ENCODE measurements at regions not wholly inside any gene's neighbourhood (a gene's known extent, or its start where the extent isn't known, plus 50 kb on each side); places are given as distances from the start of the nearest gene placed in this dataset.
"Not testable (repeated sequence)": the region's sequence is repeated elsewhere in the genome, so short reads cannot be mapped to it uniquely, and the experiment has no call there.

GRCh38 chr9:62810318-62810717, 1620.5 kb downstream of the SPATA31A7 start:
- H3K9ac ChIP-seq (ENCODE audit: low read length); H3K4me3 ChIP-seq (ENCODE audit: low read length); DNase-seq (ENCODE audit: low read depth); H3K27me3 ChIP-seq (replicated peaks; ENCODE audit: control insufficient read depth, insufficient read depth, low read length); H3K9me3 ChIP-seq (ENCODE audit: control insufficient read depth, low read length); H3K4me1 ChIP-seq (ENCODE audit: control insufficient read depth, insufficient read depth, low read length); H3K36me3 ChIP-seq (ENCODE audit: control insufficient read depth, insufficient read depth, low read length, severe bottlenecking): not testable (repeated sequence)

DNA sequence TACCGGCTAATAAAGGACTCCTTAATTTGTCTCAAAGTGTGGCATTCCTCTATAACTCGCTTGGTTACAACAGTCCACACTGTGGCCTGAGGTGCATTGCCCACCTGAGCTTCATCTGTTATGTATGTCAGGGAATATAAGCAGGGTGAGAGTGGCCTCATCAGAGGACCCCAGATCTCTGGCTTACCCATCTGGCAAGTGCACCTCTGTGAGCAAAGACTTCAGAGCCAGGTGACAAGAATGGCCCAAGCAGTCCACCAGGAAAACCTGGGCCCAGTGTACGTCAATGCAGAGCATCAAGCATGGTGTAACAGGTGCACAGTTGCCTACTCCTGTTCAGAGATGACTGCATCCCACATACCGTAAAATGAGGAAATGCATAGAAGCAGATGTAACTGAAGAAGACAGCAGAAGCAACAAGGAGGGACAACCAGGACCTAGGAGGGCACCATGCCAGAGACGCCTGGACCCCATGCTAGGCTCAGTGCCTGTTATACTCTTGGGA, 1621.0 kb downstream of the SPATA31A7 start:
- H3K36me3 ChIP-seq (ENCODE audit: control insufficient read depth, insufficient read depth, low read length, severe bottlenecking); H3K4me1 ChIP-seq (ENCODE audit: control insufficient read depth, insufficient read depth, low read length); H3K4me3 ChIP-seq (ENCODE audit: low read length); DNase-seq (ENCODE audit: low read depth); H3K27me3 ChIP-seq (replicated peaks; ENCODE audit: control insufficient read depth, insufficient read depth, low read length); H3K9ac ChIP-seq (ENCODE audit: low read length); H3K9me3 ChIP-seq (ENCODE audit: control insufficient read depth, low read length): not testable (repeated sequence)

- not testable (repeated sequence) for H3K9ac ChIP-seq (ENCODE audit: low read length); H3K9me3 ChIP-seq (ENCODE audit: control insufficient read depth, low read length); H3K36me3 ChIP-seq (ENCODE audit: control insufficient read depth, insufficient read depth, low read length, severe bottlenecking); H3K4me1 ChIP-seq (ENCODE audit: control insufficient read depth, insufficient read depth, low read length); DNase-seq (ENCODE audit: low read depth); H3K27me3 ChIP-seq (replicated peaks; ENCODE audit: control insufficient read depth, insufficient read depth, low read length); H3K4me3 ChIP-seq (ENCODE audit: low read length)
Observed at GRCh38 chr9:62815436-62815835, 1625.6 kb downstream of the SPATA31A7 start.

- DNase-seq (ENCODE audit: low read depth); H3K4me1 ChIP-seq (ENCODE audit: control insufficient read depth, insufficient read depth, low read length); H3K4me3 ChIP-seq (ENCODE audit: low read length); H3K9ac ChIP-seq (ENCODE audit: low read length); H3K36me3 ChIP-seq (ENCODE audit: control insufficient read depth, insufficient read depth, low read length, severe bottlenecking); H3K27me3 ChIP-seq (replicated peaks; ENCODE audit: control insufficient read depth, insufficient read depth, low read length); H3K9me3 ChIP-seq (ENCODE audit: control insufficient read depth, low read length): not testable (repeated sequence)
Observed at GRCh38 chr9:62816331-62816730, 1626.5 kb downstream of the SPATA31A7 start.

DNA sequence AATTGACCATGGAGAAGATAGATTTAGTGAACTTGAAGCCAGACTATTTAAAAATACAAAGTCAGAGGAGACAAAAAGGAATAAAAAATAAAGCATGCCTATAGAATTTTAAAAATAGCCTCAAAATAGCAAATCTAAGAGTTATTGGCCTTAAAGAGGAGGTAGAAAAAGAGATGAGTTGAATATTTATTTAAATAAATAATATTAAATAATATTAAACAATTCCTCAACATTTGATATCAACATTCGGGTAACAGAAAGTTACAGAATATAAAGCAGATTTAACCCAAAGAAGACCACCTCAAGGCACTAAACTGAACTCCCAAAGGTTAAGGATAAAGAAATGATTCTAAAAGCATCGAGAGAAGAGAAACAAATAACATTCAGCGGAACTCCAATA, 1627.4 kb downstream of the SPATA31A7 start:
- not testable (repeated sequence) for H3K9me3 ChIP-seq (ENCODE audit: control insufficient read depth, low read length); H3K4me1 ChIP-seq (ENCODE audit: control insufficient read depth, insufficient read depth, low read length); DNase-seq (ENCODE audit: low read depth); H3K27me3 ChIP-seq (replicated peaks; ENCODE audit: control insufficient read depth, insufficient read depth, low read length); H3K36me3 ChIP-seq (ENCODE audit: control insufficient read depth, insufficient read depth, low read length, severe bottlenecking); H3K9ac ChIP-seq (ENCODE audit: low read length); H3K4me3 ChIP-seq (ENCODE audit: low read length)

GRCh38 chr9:62822185-62822584, 1632.3 kb downstream of the SPATA31A7 start:
- not testable (repeated sequence) for H3K9ac ChIP-seq (ENCODE audit: low read length); DNase-seq (ENCODE audit: low read depth); H3K27me3 ChIP-seq (replicated peaks; ENCODE audit: control insufficient read depth, insufficient read depth, low read length)

GRCh38 chr9:62827957-62828907, 1638.4 kb downstream of the SPATA31A7 start:
- DNase-seq (ENCODE audit: low read depth); H3K36me3 ChIP-seq (ENCODE audit: control insufficient read depth, insufficient read depth, low read length, severe bottlenecking); H3K4me1 ChIP-seq (ENCODE audit: control insufficient read depth, insufficient read depth, low read length); H3K9me3 ChIP-seq (ENCODE audit: control insufficient read depth, low read length); H3K4me3 ChIP-seq (ENCODE audit: low read length); H3K27me3 ChIP-seq (replicated peaks; ENCODE audit: control insufficient read depth, insufficient read depth, low read length); H3K9ac ChIP-seq (ENCODE audit: low read length): not testable (repeated sequence)

More at GRCh38 chr9:62822185-62822584, 1632.3 kb downstream of the SPATA31A7 start:
- not testable (repeated sequence) for H3K4me1 ChIP-seq (ENCODE audit: control insufficient read depth, insufficient read depth, low read length); H3K9me3 ChIP-seq (ENCODE audit: control insufficient read depth, low read length); H3K4me3 ChIP-seq (ENCODE audit: low read length); H3K36me3 ChIP-seq (ENCODE audit: control insufficient read depth, insufficient read depth, low read length, severe bottlenecking)

- H3K9me3 ChIP-seq (ENCODE audit: control insufficient read depth, low read length); DNase-seq (ENCODE audit: low read depth); H3K4me3 ChIP-seq (ENCODE audit: low read length); H3K9ac ChIP-seq (ENCODE audit: low read length); H3K36me3 ChIP-seq (ENCODE audit: control insufficient read depth, insufficient read depth, low read length, severe bottlenecking); H3K4me1 ChIP-seq (ENCODE audit: control insufficient read depth, insufficient read depth, low read length); H3K27me3 ChIP-seq (replicated peaks; ENCODE audit: control insufficient read depth, insufficient read depth, low read length): not testable (repeated sequence)
Observed at GRCh38 chr9:62830829-62831459, 1641.1 kb downstream of the SPATA31A7 start.

- H3K9ac ChIP-seq (ENCODE audit: low read length); H3K4me1 ChIP-seq (ENCODE audit: control insufficient read depth, insufficient read depth, low read length); DNase-seq (ENCODE audit: low read depth); H3K9me3 ChIP-seq (ENCODE audit: control insufficient read depth, low read length); H3K4me3 ChIP-seq (ENCODE audit: low read length); H3K36me3 ChIP-seq (ENCODE audit: control insufficient read depth, insufficient read depth, low read length, severe bottlenecking); H3K27me3 ChIP-seq (replicated peaks; ENCODE audit: control insufficient read depth, insufficient read depth, low read length): not testable (repeated sequence)
Observed at GRCh38 chr9:62833323-62834200, 1643.7 kb downstream of the SPATA31A7 start.

- H3K9me3 ChIP-seq (ENCODE audit: control insufficient read depth, low read length); H3K4me1 ChIP-seq (ENCODE audit: control insufficient read depth, insufficient read depth, low read length); H3K36me3 ChIP-seq (ENCODE audit: control insufficient read depth, insufficient read depth, low read length, severe bottlenecking); H3K9ac ChIP-seq (ENCODE audit: low read length); H3K27me3 ChIP-seq (replicated peaks; ENCODE audit: control insufficient read depth, insufficient read depth, low read length): not testable (repeated sequence)
- DNase-seq (ENCODE audit: low read depth), result peak; percentile 23
- peak overlapping the region; percentile 77 for H3K4me3 ChIP-seq (ENCODE audit: low read length)
Observed at GRCh38 chr9:62837254-62837911, 1647.5 kb downstream of the SPATA31A7 start.
